ENCODE measurements at regions not wholly inside any gene's neighbourhood (a gene's known extent, or its start where the extent isn't known, plus 50 kb on each side); places are given as distances from the start of the nearest gene placed in this dataset.

- WGBS (ENCODE audit: insufficient coverage, insufficient replicate concordance, low lambda C conversion rate, missing lambda C conversion rate), result 0% methylated on average over 1 of the region's 1 CpG
Measured at GRCh38 chr5:85760519-85760918, 857.2 kb upstream of the COX7C start.

GRCh38 chr5:85769347-85769746 is 848.4 kb upstream of the COX7C start:
- DNase-seq (ENCODE audit: low read depth, low spot score) (no peak), FAIRE-seq (no peak), ATAC-seq (no peak)
- CTCF ChIA-PET, result interaction anchor here (0.5 kb wide), 1 partner anchor 634 kb away, joined by 3 read pairs; no protein-coding TSS in a partner anchor
- H3K79me2 ChIP-seq (ENCODE audit: control insufficient read depth, insufficient read depth, low read length), result no peaks in the 10 kb centered on the region
- H3K27me3 ChIP-seq (replicated peaks in 1 of 2; ENCODE audit: control insufficient read depth in 2 of 2, insufficient read depth in 2 of 2, low read length in 1 of 2), result no peaks in the 10 kb centered on the region
- H3K9me3 ChIP-seq (replicated peaks; ENCODE audit: control insufficient read depth, insufficient read depth, low read length), result no peaks in the 10 kb centered on the region
- no peak overlapping the region for H3K9ac ChIP-seq (ENCODE audit: control insufficient read depth, insufficient read depth, low read length)
- 13% methylated on average over 3 of the region's 3 CpGs for WGBS (ENCODE audit: insufficient coverage, insufficient replicate concordance, low lambda C conversion rate, missing lambda C conversion rate)
- H3K4me3 ChIP-seq, result no peak overlapping the region
- no peaks in the 10 kb centered on the region for H4K20me1 ChIP-seq (ENCODE audit: control insufficient read depth, insufficient read depth)
- intact Hi-C loops (cut with micrococcal nuclease; ENCODE audit: unreplicated experiment) (no loop called here), in situ Hi-C loops (cut with MboI) (no loop called here)
- RAD21 ChIA-PET (ENCODE audit: unreplicated experiment), result no interaction called here
- SMC1A ChIA-PET (ENCODE audit: uncharacterized antibody, unreplicated experiment), result interaction anchor here (0.9 kb wide), 1 partner anchor 18 kb away, joined by 3 read pairs; no protein-coding TSS in a partner anchor
- POLR2A ChIA-PET, result no interaction called here
- no peaks in the 10 kb centered on the region for H3K4me1 ChIP-seq (ENCODE audit: control insufficient read depth, insufficient read depth, low read length)
- H3K36me3 ChIP-seq (ENCODE audit: control insufficient read depth in 2 of 2, insufficient read depth in 2 of 2, low read length in 1 of 2), result no peaks in the 10 kb centered on the region
- no TSS peak for BruUV-seq (replicated peaks)
- no peak overlapping the region for H2AFZ ChIP-seq (ENCODE audit: control insufficient read depth, low read depth, low read length)
- no peak overlapping the region for H3K4me2 ChIP-seq (ENCODE audit: control insufficient read depth, insufficient read depth)
- H3K27ac ChIP-seq (ENCODE audit: control insufficient read depth, insufficient read depth), result no peak overlapping the region
- TF ChIP-seq BACH1 (IDR thresholded peaks at IDR 0.05; ENCODE audit: borderline replicate concordance) (no peak), ETV6 (conservative IDR thresholded peaks at IDR 0.05 in 1 of 2, IDR thresholded peaks at IDR 0.05 in 1 of 2; ENCODE audit: borderline replicate concordance in 1 of 2, low read depth in 1 of 2) (no peak), BCL11A (IDR thresholded peaks at IDR 0.05; ENCODE audit: low read depth, low read length) (no peak), ESRRA (IDR thresholded peaks at IDR 0.05; ENCODE audit: low read length) (no peak), SKIL (IDR thresholded peaks at IDR 0.05; ENCODE audit: low read depth, poor library complexity, severe bottlenecking) (no peak), E2F4 (IDR thresholded peaks at IDR 0.05; ENCODE audit: low read depth, low read length) (no peak), USF2 (IDR thresholded peaks at IDR 0.05; ENCODE audit: borderline replicate concordance, low read depth, low read length) (no peak), ZNF217 (IDR thresholded peaks at IDR 0.05) (no peak), GATAD2B (conservative IDR thresholded peaks at IDR 0.05; ENCODE audit: low read depth) (no peak), RB1 (IDR thresholded peaks at IDR 0.05; ENCODE audit: borderline replicate concordance) (no peak), JUNB (IDR thresholded peaks at IDR 0.05) (no peak), ATF7 (IDR thresholded peaks at IDR 0.05; ENCODE audit: low read depth) (no peak), HDAC6 (IDR thresholded peaks at IDR 0.05; ENCODE audit: unreplicated experiment) (no peak), CREB1 (IDR thresholded peaks at IDR 0.05; ENCODE audit: low read depth) (no peak)

More at GRCh38 chr5:85760519-85760918, 857.2 kb upstream of the COX7C start:
- DNase-seq (ENCODE audit: low read depth, low spot score) (no peak), ATAC-seq (no peak), FAIRE-seq (no peak)
- H3K9ac ChIP-seq (ENCODE audit: control insufficient read depth, insufficient read depth, low read length), result no peak overlapping the region
- intact Hi-C loops (cut with micrococcal nuclease; ENCODE audit: unreplicated experiment) (no loop called here), in situ Hi-C loops (cut with MboI) (no loop called here)
- BruUV-seq (replicated peaks), result no TSS peak
- ChIA-PET SMC1A (ENCODE audit: uncharacterized antibody, unreplicated experiment) (interaction anchor here (0.6 kb wide), 1 partner anchor 22 kb away, joined by 3 read pairs; no protein-coding TSS in a partner anchor), POLR2A (no interaction called here), RAD21 (ENCODE audit: unreplicated experiment) (no interaction called here), CTCF (no interaction called here)
- TF ChIP-seq STAT3 (IDR thresholded peaks at IDR 0.05; ENCODE audit: low read depth, low read length) (no peak), ZNF207 (IDR thresholded peaks at IDR 0.05; ENCODE audit: borderline replicate concordance) (no peak), CBX5 (IDR thresholded peaks at IDR 0.05; ENCODE audit: low read depth) (no peak)
- no peaks in the 10 kb centered on the region for H3K9me3 ChIP-seq (replicated peaks; ENCODE audit: control insufficient read depth, insufficient read depth, low read length)
- H3K27ac ChIP-seq (ENCODE audit: control insufficient read depth, insufficient read depth), result no peak overlapping the region
- H3K4me1 ChIP-seq (ENCODE audit: control insufficient read depth, insufficient read depth, low read length), result no peaks in the 10 kb centered on the region
- no peak overlapping the region for H3K4me3 ChIP-seq
- H4K20me1 ChIP-seq (ENCODE audit: control insufficient read depth, insufficient read depth), result no peaks in the 10 kb centered on the region
- H3K36me3 ChIP-seq (ENCODE audit: control insufficient read depth in 2 of 2, insufficient read depth in 2 of 2, low read length in 1 of 2), result no peaks in the 10 kb centered on the region
- H3K79me2 ChIP-seq (ENCODE audit: control insufficient read depth, insufficient read depth, low read length), result no peaks in the 10 kb centered on the region
- no peaks in the 10 kb centered on the region for H3K27me3 ChIP-seq (replicated peaks in 1 of 2; ENCODE audit: control insufficient read depth in 2 of 2, insufficient read depth in 2 of 2, low read length in 1 of 2)
- H2AFZ ChIP-seq (ENCODE audit: control insufficient read depth, low read depth, low read length), result no peak overlapping the region
- H3K4me2 ChIP-seq (ENCODE audit: control insufficient read depth, insufficient read depth), result no peak overlapping the region
